ENCODE measurements at regions not wholly inside any gene's neighbourhood (a gene's known extent, or its start where the extent isn't known, plus 50 kb on each side); places are given as distances from the start of the nearest gene placed in this dataset.

DNA sequence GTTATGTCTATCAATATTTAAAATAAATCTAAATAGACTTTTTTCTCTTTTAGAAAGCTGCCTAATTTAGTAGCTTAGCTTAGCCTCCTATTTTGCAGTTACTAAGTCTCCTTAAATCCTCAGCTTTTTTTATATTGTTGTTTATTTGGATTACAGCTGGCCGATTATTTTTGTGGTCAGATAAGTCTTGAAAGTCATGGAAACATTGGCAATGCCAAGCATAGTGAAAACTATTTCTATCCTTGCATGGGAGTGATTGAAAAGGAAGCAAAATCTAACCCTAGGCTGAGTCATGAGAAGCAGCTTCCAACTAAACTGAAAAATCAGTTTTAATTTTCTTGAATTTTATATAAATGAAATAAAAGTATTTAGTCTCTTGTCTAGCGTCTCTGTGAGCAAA is 1063.0 kb upstream of the GBE1 start:
- TF ChIP-seq, protein P1, sequence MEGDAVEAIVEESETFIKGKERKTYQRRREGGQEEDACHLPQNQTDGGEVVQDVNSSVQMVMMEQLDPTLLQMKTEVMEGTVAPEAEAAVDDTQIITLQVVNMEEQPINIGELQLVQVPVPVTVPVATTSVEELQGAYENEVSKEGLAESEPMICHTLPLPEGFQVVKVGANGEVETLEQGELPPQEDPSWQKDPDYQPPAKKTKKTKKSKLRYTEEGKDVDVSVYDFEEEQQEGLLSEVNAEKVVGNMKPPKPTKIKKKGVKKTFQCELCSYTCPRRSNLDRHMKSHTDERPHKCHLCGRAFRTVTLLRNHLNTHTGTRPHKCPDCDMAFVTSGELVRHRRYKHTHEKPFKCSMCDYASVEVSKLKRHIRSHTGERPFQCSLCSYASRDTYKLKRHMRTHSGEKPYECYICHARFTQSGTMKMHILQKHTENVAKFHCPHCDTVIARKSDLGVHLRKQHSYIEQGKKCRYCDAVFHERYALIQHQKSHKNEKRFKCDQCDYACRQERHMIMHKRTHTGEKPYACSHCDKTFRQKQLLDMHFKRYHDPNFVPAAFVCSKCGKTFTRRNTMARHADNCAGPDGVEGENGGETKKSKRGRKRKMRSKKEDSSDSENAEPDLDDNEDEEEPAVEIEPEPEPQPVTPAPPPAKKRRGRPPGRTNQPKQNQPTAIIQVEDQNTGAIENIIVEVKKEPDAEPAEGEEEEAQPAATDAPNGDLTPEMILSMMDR (IDR thresholded peaks at IDR 0.05; ENCODE audit: low read depth, low read length, missing control alignments): no peak
- no peak for DNase-seq (ENCODE audit: extremely low read depth, low read depth)
- H3K4me3 ChIP-seq (replicated peaks; ENCODE audit: low read depth, low read length): no peak overlapping the region

DNA sequence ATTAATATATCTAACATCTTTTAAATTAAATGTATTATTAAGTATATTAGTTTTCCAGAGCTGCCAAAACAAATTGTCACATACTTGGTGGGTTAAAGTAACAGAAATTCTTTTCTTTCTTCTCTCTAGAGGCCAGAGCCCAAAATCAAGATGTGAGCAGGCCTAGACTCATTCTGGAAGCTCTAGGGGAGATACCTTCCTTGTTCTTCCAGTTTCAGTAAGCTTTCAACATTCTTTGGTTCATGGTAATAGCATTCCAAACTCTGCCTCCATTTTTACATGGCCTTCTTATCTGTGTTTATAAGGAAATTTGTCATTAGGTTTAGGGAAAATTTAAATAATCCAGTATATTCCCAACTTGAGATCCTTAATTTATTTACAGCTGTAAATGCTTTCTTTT is 1054.6 kb upstream of the GBE1 start:
- no peak for DNase-seq (ENCODE audit: extremely low read depth, low read depth)
- TF ChIP-seq, protein P1 (IDR thresholded peaks at IDR 0.05; ENCODE audit: low read depth, low read length, missing control alignments): no peak
- no peak overlapping the region for H3K4me3 ChIP-seq (replicated peaks; ENCODE audit: low read depth, low read length)

DNA sequence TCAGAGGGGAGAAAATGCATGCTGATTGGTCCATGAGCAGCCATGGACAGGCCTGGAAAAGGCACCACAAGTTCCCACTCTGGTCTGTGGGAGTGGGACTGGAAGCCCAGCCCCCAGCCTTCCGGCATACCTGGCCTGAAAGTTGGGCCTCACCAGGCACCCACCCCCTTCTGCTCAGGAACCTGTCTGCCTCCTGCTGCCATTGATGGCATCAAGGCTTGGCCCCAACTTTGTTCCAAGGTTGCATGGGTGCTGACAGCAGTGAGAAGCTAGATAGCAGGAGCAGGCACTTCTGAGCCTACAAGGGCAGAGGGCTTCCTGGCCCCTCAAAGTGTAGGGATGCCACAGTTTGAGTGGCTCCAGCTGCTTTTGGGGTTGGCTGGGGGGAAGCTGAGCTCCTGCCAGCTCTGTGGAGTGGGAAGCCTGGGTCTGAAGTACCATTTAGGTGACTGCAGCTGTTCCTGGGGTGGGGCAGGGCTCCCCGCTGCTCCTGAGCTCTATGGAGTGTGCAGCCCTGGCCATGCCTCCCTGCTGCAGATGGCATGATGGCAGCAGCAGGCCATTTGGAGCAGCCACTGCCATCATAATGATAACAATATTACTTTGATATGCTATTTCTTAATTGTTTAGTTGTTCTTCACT is 1054.1 kb upstream of the GBE1 start:
- TF ChIP-seq, protein P1 (IDR thresholded peaks at IDR 0.05; ENCODE audit: low read depth, low read length, missing control alignments): no peak
- no peak for DNase-seq (ENCODE audit: extremely low read depth, low read depth)
- H3K4me3 ChIP-seq (replicated peaks; ENCODE audit: low read depth, low read length): no peak overlapping the region

DNA sequence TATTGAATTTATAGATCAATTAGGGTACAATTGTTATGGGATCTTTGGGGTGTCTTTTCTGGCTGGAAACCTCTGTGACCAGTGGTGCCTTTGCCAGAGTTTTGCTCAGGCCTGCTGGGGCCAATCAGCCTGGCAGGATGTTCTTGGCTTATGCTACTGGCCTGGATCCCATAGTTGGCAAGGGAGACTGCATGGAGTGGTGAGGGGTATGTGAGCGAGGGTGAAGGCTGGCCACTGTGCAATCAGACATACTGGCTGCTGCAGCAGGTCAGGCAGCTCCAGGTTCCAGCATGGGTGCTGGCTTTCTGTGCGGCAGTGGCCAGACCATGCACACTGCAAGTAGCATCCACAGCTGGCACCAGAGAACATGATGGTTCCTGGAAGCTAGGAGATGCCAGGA is 1053.2 kb upstream of the GBE1 start:
- TF ChIP-seq, protein P1 (IDR thresholded peaks at IDR 0.05; ENCODE audit: low read depth, low read length, missing control alignments): no peak
- H3K4me3 ChIP-seq (replicated peaks; ENCODE audit: low read depth, low read length): no peak overlapping the region

DNA sequence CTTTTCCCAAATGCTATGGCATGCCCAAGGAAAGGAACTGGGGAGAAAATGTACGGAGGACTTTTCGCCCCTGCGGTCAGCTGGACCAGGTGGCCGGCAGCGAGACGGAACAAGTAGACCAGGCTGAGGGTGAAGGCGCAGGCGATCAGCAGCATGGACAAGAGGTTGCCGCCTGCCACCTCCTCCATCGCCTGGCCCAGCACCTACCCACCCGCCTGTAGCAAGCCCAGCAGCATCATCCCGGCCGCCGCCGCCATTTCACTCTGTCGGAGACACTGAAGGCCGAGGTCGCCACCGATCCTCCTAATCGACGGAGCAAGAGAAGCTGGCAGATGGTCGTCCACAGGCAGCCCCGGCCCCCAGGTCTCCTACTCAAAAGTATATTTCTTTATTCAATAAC is 1046.3 kb upstream of the GBE1 start:
- TF ChIP-seq, protein P1 (IDR thresholded peaks at IDR 0.05; ENCODE audit: low read depth, low read length, missing control alignments): no peak

More for the DNA sequence above, 1053.2 kb upstream of the GBE1 start:
- DNase-seq (ENCODE audit: extremely low read depth, low read depth): no peak

DNA sequence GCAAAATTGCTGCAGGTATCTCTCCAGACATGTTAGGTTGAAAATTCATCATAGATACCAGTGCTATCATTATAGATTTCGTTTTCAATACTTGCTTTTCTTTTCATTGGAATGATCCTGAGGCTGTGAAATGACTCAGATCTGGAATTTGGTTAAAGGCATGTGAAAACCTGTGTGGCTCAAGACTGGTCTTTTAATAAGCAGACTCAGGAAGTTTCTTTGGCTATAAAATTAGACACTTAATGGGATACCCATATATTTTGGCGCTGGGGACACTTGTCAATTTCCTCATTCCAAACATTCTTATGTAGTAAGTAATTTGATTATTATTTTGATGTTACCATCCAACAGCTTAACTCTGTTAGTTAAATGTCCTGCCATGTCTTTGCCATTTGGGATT is 1041.1 kb upstream of the GBE1 start:
- TF ChIP-seq, protein P1 (IDR thresholded peaks at IDR 0.05; ENCODE audit: low read depth, low read length, missing control alignments): no peak
- DNase-seq (ENCODE audit: extremely low read depth, low read depth): no peak
- no peak overlapping the region for H3K4me3 ChIP-seq (replicated peaks; ENCODE audit: low read depth, low read length)

More for the DNA sequence above, 1046.3 kb upstream of the GBE1 start:
- no peak overlapping the region for H3K4me3 ChIP-seq (replicated peaks; ENCODE audit: low read depth, low read length)
- no peak for DNase-seq (ENCODE audit: extremely low read depth, low read depth)

DNA sequence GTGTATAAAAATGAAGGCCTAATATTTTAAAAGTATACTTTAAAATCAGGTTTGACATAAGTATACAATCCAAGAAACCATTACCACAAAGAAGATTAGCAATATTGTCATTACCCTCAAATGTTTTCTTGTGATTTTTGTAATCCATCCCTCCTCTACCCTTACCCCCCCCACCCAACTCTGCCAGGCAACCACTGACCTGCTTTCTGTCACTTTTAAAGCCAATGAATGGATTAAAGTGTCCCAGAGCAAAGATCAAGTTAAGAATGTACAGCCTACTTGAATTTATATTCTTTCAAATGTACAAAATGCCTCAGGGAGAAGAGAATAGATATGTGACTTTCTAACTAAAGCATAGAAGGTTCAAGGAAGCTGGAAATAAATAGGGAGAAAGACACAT is 1038.8 kb upstream of the GBE1 start:
- H3K4me3 ChIP-seq (replicated peaks; ENCODE audit: low read depth, low read length): no peak overlapping the region
- TF ChIP-seq, protein P1 (IDR thresholded peaks at IDR 0.05; ENCODE audit: low read depth, low read length, missing control alignments): no peak
- DNase-seq (ENCODE audit: extremely low read depth, low read depth): no peak

All from HFF-Myc (cell line).